HUES64 (cell line): ENCODE measurements at regions not wholly inside any gene's neighbourhood (a gene's known extent, or its start where the extent isn't known, plus 50 kb on each side); places are given as distances from the start of the nearest gene placed in this dataset.
"Not testable (repeated sequence)": the region's sequence is repeated elsewhere in the genome, so short reads cannot be mapped to it uniquely, and the experiment has no call there.

ENCODE experiments used
- H3K27ac ChIP-seq: 2 replicates; pipeline ENCODE4 v1.7.0; 2013; ENCODE audit warnings: low read depth, low read length, inconsistent platforms
- H3K27me3 ChIP-seq: 2 replicates; pipeline ENCODE4 v1.6.1; 2013; ENCODE audit warnings: mild to moderate bottlenecking, low read length; ENCODE audit not compliant: insufficient read depth
- H3K36me3 ChIP-seq: 2 replicates; pipeline ENCODE4 v1.6.1; 2013; ENCODE audit warnings: mild to moderate bottlenecking, low read length; ENCODE audit not compliant: insufficient read depth
- H3K4me1 ChIP-seq: 2 replicates; pipeline ENCODE4 v1.6.1; 2013; ENCODE audit warnings: mild to moderate bottlenecking, low read length, moderate library complexity; ENCODE audit not compliant: insufficient read depth
- H3K4me3 ChIP-seq: 2 replicates; pipeline ENCODE4 v1.5.1; 2013; ENCODE audit warnings: mild to moderate bottlenecking, low read length, moderate library complexity
- H3K9ac ChIP-seq: 2 replicates; pipeline ENCODE4 v1.6.1; 2013; ENCODE audit warnings: mild to moderate bottlenecking, low read depth, low read length
- H3K9me3 ChIP-seq: 2 replicates; pipeline ENCODE4 v1.6.1; 2013; ENCODE audit warnings: low read depth, low read length; ENCODE audit not compliant: insufficient read depth
- WGBS: fragments of 150-250, 120-280 bp; methylation state at CpG from one replicate; pipeline ENCODE4 v1.1.7; 2013; ENCODE audit warnings: missing lambda C conversion rate; 5-methylcytosine and 5-hydroxymethylcytosine counted together

DNA sequence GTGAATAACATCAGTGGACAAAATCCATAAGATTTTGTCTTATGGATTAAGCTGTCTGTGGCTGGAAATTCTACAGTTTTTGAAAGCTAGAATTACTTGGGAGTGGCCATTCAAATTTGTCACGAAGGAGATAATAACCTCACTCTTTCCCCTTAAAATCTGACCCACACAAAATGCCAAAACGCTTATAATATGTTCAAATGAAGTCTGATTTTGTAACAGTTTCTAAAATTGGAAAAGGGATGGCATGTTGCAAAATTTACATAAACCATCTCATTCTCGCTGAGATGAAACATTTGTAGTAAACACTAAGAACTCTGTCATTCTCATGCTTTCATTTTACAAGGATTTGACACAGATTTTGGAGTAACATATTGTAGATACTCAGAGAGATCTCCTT, 112.7 kb downstream of the GJA1 start:
- whole genome bisulfite sequencing, result 100% methylated on average over 3 of the region's 3 CpGs

DNA sequence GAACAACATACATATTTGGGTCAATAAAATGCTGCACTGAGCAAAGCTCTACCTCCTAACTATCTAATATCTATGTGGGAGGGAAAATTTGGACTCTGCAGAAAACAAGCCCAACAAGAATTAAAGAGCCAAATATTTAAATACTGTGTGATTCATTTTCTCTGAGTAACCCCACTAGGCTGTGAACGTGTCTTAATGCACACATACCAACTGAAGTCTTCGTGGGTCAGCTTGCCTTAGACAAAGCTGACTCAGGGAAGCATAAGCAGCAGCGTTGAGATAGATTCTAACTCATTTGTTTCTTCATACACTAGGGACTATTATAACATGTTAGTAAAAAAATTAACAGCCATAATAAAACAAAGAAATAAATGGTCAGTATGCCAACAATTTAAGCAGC, 114.3 kb downstream of the GJA1 start:
- Histone ChIP-seq H3K36me3 (no peaks in the 10 kb centered on the region), H3K9me3 (no peaks in the 10 kb centered on the region), H3K4me1 (no peaks in the 10 kb centered on the region), H3K27ac (no peak overlapping the region), H3K27me3 (no peaks in the 10 kb centered on the region), H3K9ac (no peak overlapping the region), H3K4me3 (no peak overlapping the region)
- WGBS, result 87% methylated on average over 3 of the region's 3 CpGs

More for the DNA sequence above, 112.7 kb downstream of the GJA1 start:
- H3K9me3 ChIP-seq, result no peaks in the 10 kb centered on the region
- H3K27me3 ChIP-seq, result no peaks in the 10 kb centered on the region
- H3K27ac ChIP-seq, result no peak overlapping the region
- no peaks in the 10 kb centered on the region for H3K36me3 ChIP-seq
- H3K9ac ChIP-seq, result no peak overlapping the region
- no peak overlapping the region for H3K4me3 ChIP-seq
- no peaks in the 10 kb centered on the region for H3K4me1 ChIP-seq

DNA sequence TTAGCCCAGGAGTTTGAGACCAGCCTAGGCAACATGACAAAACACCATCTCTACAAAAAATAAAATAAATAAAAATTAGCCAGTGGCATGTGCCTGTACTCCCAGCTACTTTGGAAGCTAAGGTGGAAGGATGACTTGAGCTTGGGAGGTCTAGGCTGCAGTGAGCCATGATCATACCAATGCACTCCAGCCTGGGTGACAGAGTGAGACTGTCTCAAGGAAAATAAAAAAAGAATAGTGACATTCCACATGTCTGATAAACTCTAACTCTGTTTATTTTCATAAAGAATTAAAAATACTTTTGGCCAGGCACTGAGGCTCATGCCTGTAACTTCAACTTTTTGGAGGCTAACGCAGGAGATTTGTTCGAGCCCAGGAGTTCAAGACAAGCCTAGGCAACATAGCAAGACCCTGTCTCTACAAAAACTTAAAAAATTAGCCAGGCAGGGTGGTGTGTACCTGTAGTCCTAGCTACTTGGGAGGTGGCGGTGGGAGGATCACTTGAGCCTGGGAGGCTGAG, 115.1 kb downstream of the GJA1 start:
- WGBS, result 96% methylated on average over 3 of the region's 3 CpGs
- Histone ChIP-seq H3K4me1 (no peaks in the 10 kb centered on the region), H3K27ac (no peak overlapping the region), H3K9ac (no peak overlapping the region), H3K9me3 (no peaks in the 10 kb centered on the region), H3K36me3 (no peaks in the 10 kb centered on the region), H3K4me3 (no peak overlapping the region), H3K27me3 (no peaks in the 10 kb centered on the region)

DNA sequence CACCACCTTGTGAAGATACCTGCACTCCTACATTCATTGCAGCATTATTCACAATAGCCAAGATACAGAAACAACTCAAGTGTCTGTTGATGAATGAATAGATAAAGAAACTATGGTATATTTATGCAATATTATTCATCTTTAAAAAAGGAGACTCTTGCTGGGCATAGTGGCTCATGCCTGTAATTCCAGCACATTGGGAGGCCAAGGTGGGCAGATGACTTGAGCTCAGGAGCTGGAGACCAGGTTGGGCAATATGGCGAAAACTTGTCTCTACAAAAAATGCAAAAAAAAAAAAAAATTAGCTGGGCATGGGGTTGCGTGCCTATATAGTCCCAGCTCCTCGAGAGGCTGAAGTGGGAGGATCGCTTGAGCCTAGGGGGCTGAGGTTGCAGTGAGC, 119.8 kb downstream of the GJA1 start:
- Histone ChIP-seq H3K9ac (no peak overlapping the region), H3K9me3 (no peaks in the 10 kb centered on the region), H3K36me3 (no peaks in the 10 kb centered on the region), H3K27me3 (no peaks in the 10 kb centered on the region), H3K4me1 (no peaks in the 10 kb centered on the region), H3K27ac (no peak overlapping the region), H3K4me3 (no peak overlapping the region)
- WGBS, result 95% methylated on average over 4 of the region's 4 CpGs

DNA sequence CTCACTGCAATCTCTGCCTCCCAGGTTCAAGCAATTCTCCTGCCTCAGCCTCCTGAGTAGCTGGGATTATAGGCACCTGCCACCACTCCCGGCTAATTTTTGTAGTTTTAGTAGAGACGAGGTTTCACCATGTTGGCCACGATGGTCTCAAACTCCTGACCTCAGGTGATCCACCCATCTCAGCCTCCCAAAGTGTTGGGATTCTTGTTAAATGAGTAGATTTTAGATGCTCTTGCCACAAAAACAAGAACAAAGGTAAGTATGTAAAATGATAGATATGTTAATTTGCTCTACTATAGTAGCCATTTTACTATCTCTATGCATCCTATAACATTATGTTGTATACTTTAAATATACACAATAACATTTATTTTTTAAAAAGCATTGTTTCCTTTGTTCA, 120.7 kb downstream of the GJA1 start:
- not testable (repeated sequence) for H3K4me1 ChIP-seq, H3K27me3 ChIP-seq, H3K9ac ChIP-seq, H3K4me3 ChIP-seq, H3K9me3 ChIP-seq, H3K27ac ChIP-seq, H3K36me3 ChIP-seq
- WGBS, result 79% methylated on average over 3 of the region's 3 CpGs

DNA sequence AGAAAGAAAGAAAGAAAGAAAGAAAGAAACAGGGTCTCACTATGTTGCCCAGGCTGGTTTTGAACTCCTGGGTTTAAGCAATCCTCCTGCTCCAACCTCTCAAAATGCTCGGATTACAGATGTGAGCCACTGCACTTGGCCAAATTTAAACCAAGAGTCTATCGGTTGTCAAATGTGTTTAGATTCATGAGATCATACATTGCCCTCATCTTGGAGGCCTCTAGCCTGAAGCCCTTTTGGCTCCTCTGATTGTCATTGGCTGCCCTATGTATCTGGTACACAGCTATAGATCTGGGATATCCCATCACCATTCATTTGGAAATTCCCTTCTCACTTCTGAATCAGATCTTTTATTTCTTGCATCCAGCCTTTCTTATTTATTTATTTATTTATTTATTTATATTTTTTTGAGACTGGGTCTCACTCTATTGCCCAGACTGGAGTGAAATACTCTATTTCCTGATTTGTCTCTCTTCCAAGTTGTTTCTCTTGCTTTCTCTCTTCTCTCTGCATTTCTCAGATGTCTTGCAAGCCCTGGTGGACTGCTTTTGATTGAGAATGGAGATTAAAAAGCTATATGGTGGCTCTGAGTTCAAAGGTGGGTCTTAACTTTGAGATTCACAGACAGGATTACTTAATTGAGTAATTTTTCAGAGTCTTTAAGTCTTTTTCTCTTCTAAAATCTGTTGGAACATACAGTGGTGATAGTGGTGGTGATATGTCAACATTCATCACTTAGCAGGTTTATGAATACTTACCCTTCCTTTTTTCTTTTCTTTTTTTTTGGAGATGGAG, 121.9 kb downstream of the GJA1 start:
- Histone ChIP-seq H3K9me3 (no peaks in the 10 kb centered on the region), H3K27me3 (no peaks in the 10 kb centered on the region), H3K4me1 (no peaks in the 10 kb centered on the region), H3K4me3 (no peak overlapping the region), H3K27ac (no peak overlapping the region), H3K9ac (no peak overlapping the region), H3K36me3 (no peaks in the 10 kb centered on the region)
- WGBS, result 94% methylated on average over 2 of the region's 2 CpGs

DNA sequence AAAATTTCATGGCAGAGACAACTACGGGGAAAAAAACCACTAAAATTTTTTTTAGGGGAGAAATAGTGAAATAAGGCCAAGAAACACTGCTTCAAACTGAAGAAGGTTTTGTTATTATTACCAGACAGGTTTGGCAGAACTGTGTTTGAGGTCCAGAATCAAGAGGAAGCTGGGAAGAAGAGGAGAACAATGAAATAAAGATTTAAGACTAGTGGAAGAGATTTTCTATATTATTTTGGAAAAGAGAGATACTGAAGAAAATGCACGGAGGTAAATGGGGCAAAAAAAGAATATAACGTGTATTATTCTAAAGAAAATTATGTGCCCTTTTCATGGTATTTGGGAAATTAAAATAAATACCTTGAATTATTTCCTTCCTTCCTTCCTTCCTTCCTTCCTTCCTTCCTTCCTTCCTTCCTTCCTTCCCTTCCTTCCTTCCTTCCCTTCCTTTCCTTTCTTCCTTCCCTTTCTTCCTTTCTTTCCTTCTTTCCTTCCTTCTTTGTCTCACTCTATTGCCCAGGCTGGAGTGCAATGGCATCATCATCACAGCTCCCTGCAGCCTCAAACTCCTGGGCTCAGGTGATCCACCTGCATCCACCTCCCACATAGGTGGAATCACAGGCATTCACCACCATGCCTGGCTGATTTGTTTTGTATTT, 124.3 kb downstream of the GJA1 start:
- H3K9me3 ChIP-seq, result peaks cover 9% of the 10 kb centered on the region
- H3K4me3 ChIP-seq, result no peak overlapping the region
- H3K4me1 ChIP-seq, result no peaks in the 10 kb centered on the region
- H3K27me3 ChIP-seq, result no peaks in the 10 kb centered on the region
- no peak overlapping the region for H3K27ac ChIP-seq
- H3K36me3 ChIP-seq, result no peaks in the 10 kb centered on the region
- 96% methylated on average over 3 of the region's 3 CpGs for WGBS
- no peak overlapping the region for H3K9ac ChIP-seq

DNA sequence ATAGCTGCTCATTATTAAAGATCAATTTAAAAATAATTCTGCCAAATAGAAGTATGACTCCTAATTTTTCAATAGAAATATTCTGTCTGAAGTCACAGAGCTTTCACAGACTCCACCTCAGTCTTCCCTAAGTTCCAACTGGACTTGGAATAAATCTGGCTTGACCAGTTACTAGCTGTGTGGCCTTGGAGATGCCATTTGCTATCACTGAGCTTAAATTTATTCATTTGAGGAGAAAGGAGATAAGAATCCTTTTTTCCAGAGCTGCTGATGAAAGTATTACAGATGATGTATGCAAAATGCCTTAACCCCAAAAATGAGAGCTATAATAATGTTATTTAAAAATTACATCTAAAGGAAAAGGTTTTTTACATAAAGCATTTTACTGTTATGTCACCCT, 125.0 kb downstream of the GJA1 start:
- H3K27me3 ChIP-seq, result no peaks in the 10 kb centered on the region
- H3K9me3 ChIP-seq, result peaks cover 16% of the 10 kb centered on the region
- no peaks in the 10 kb centered on the region for H3K36me3 ChIP-seq
- H3K9ac ChIP-seq, result no peak overlapping the region
- no peak overlapping the region for H3K27ac ChIP-seq
- H3K4me3 ChIP-seq, result no peak overlapping the region
- no peaks in the 10 kb centered on the region for H3K4me1 ChIP-seq

DNA sequence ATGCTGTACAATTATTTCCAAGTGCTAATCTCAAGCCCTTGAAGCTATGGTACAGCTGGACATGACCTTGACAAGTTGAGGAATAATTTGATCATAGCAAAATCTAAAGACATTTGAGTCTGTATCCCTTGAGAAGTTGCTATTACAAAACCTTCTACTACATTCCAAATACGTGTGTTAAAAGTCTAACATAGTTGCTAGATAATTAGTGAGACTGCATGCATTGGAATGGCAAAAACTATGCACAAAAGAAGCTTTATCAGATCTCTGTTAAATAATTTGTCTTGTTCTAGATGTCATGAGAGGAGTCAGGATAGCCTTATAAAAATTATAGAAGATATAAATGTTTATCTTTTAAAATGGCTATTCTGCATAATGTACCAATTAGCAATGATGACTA, 127.8 kb downstream of the GJA1 start:
- H3K27me3 ChIP-seq, result no peaks in the 10 kb centered on the region
- peaks cover 16% of the 10 kb centered on the region for H3K9me3 ChIP-seq
- H3K27ac ChIP-seq, result no peak overlapping the region
- H3K36me3 ChIP-seq, result no peaks in the 10 kb centered on the region
- H3K4me1 ChIP-seq, result no peaks in the 10 kb centered on the region
- 100% methylated on average over 1 of the region's 1 CpG for WGBS
- H3K9ac ChIP-seq, result no peak overlapping the region
- H3K4me3 ChIP-seq, result no peak overlapping the region

DNA sequence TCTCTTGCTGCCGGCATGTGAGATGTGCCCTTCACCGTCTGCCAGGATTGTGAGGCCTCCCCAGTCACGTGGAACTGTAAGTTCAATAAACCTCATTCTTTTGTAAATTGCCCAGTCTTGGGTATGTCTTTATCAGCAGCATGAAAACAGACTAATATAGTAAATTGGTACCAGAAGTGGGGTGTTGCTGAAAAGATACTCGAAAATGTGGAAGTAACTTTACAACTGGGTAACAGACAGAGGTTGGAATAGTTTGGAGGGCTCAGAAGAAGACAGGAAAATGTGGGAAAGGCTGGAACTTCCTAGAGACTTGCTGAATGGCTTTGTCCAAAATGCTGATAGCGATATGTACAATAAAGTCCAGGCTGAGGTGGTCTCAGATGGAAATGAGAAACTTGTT, 129.1 kb downstream of the GJA1 start:
- H3K4me3 ChIP-seq, H3K9ac ChIP-seq, H3K4me1 ChIP-seq, H3K27ac ChIP-seq, H3K27me3 ChIP-seq, H3K36me3 ChIP-seq: not testable (repeated sequence)
- H3K9me3 ChIP-seq, result peaks cover 16% of the 10 kb centered on the region
- WGBS, result 97% methylated on average over 5 of the region's 5 CpGs

DNA sequence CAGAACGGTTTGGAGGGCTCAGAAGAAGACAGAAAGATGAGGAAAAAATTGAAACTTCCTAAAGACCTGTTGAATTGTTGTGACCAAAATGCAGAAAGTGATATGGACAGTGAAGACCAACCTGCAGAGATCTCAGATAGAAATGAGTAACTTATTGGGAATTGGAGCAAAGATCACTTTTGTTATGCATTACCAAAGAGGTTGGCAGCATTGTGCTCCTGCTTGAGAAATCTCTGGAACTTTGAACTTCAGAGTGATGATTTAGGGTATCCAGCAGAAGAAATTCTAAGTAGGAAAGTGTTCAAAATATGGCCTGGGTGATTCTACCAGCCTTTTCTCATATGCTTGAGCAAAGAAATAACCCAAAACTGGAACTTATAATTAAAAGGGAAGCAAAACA, 136.0 kb downstream of the GJA1 start:
- H3K27me3 ChIP-seq, result no peaks in the 10 kb centered on the region
- WGBS, result 94% methylated on average over 1 of the region's 1 CpG
- H3K9me3 ChIP-seq, result no peaks in the 10 kb centered on the region
- no peak overlapping the region for H3K9ac ChIP-seq
- H3K27ac ChIP-seq, result no peak overlapping the region
- H3K36me3 ChIP-seq, result no peaks in the 10 kb centered on the region
- H3K4me1 ChIP-seq, result no peaks in the 10 kb centered on the region
- no peak overlapping the region for H3K4me3 ChIP-seq
